Astrocyte (in vitro differentiated cells and primary cell): ENCODE measurements at regions not wholly inside any gene's neighbourhood (a gene's known extent, or its start where the extent isn't known, plus 50 kb on each side); places are given as distances from the start of the nearest gene placed in this dataset.

Source experiments
- DNase-seq: peaks from one replicate; pipeline ENCODE4 v3.0.0-alpha.2; 2010; ENCODE audit warnings: low read depth
- FAIRE-seq: peaks from 2 replicates; lab custom pipeline; 2011; peaks lifted over from hg19 to GRCh38; lab: Jason Lieb, UNC
- H2AFZ ChIP-seq: 2 replicates; pipeline ENCODE4 v1.6.0; 2012; ENCODE audit warnings: low read depth, low read length, inconsistent platforms
- H3K27ac ChIP-seq: 2 replicates; pipeline ENCODE4 v1.5.1; 2011; ENCODE audit warnings: low read depth, low read length, inconsistent platforms
- H3K27me3 ChIP-seq: 2 replicates; pipeline ENCODE4 v1.6.0; 2011; ENCODE audit warnings: low read length, inconsistent platforms; ENCODE audit not compliant: insufficient read depth
- H3K36me3 ChIP-seq: 2 replicates; pipeline ENCODE4 v1.5.1; 2011; ENCODE audit warnings: low read length, inconsistent platforms; ENCODE audit not compliant: insufficient read depth
- H3K4me1 ChIP-seq: 2 replicates; pipeline ENCODE4 v1.5.1; 2011; ENCODE audit warnings: low read length, inconsistent platforms; ENCODE audit not compliant: insufficient read depth
- H3K4me2 ChIP-seq: 2 replicates; pipeline ENCODE4 v1.6.0; 2012; ENCODE audit warnings: low read length, inconsistent platforms
- H3K4me3 ChIP-seq: 2 replicates; pipeline ENCODE4 v1.5.1; 2011; ENCODE audit warnings: low read depth, mild to moderate bottlenecking, low read length, inconsistent platforms; ENCODE audit not compliant: insufficient read depth
- H3K79me2 ChIP-seq: 2 replicates; pipeline ENCODE4 v1.6.0; 2012; ENCODE audit warnings: mild to moderate bottlenecking, low read length, inconsistent platforms; ENCODE audit not compliant: insufficient read depth
- H3K9ac ChIP-seq: 2 replicates; pipeline ENCODE4 v1.6.0; 2012; ENCODE audit warnings: mild to moderate bottlenecking, low read length, inconsistent platforms
- H3K9me3 ChIP-seq: 2 replicates; pipeline ENCODE4 v1.5.1; 2012; ENCODE audit warnings: low read depth, mild to moderate bottlenecking, low read length, inconsistent platforms; ENCODE audit not compliant: insufficient read depth
- H4K20me1 ChIP-seq: 2 replicates; pipeline ENCODE4 v1.6.0; 2012; ENCODE audit warnings: low read length, inconsistent platforms; ENCODE audit not compliant: insufficient read depth
- H3K27ac Mint-ChIP-seq: one replicate; pipeline ENCODE4 v1.8.0; 2021; ENCODE audit warnings: mild to moderate bottlenecking, mixed read lengths; ENCODE audit not compliant: unreplicated experiment
- H3K27me3 Mint-ChIP-seq: one replicate; pipeline ENCODE4 v1.8.0; 2021; ENCODE audit warnings: low read depth, mixed read lengths; ENCODE audit not compliant: unreplicated experiment
- H3K36me3 Mint-ChIP-seq: one replicate; pipeline ENCODE4 v1.8.0; 2021; ENCODE audit warnings: low read depth, mixed read lengths; ENCODE audit not compliant: unreplicated experiment
- H3K4me1 Mint-ChIP-seq: one replicate; pipeline ENCODE4 v1.8.0; 2021; ENCODE audit warnings: low read depth, mixed read lengths; ENCODE audit not compliant: unreplicated experiment
- H3K4me3 Mint-ChIP-seq: one replicate; pipeline ENCODE4 v1.8.0; 2021; ENCODE audit warnings: mild to moderate bottlenecking, moderate library complexity, mixed read lengths; ENCODE audit not compliant: unreplicated experiment
- H3K9me3 Mint-ChIP-seq: one replicate; pipeline ENCODE4 v1.8.0; 2021; ENCODE audit warnings: mild to moderate bottlenecking, mixed read lengths; ENCODE audit not compliant: unreplicated experiment
- CTCF ChIP-seq: IDR thresholded peaks from 2 replicates; pipeline ENCODE4 v1.5.1; 2011; ENCODE audit warnings: low read depth, mild to moderate bottlenecking, inconsistent platforms, low read length, moderate library complexity; ENCODE audit not compliant: insufficient read depth
- EZH2 ChIP-seq: IDR thresholded peaks from 2 replicates; pipeline ENCODE4 v1.6.1; 2012; ENCODE audit warnings: mild to moderate bottlenecking, low read length, inconsistent platforms; ENCODE audit not compliant: insufficient read depth

- Mint-ChIP-seq H3K9me3 (peaks cover 13% of the 10 kb centered on the region), H3K4me3 (no peak overlapping the region), H3K36me3 (no peaks in the 10 kb centered on the region), H3K27me3 (peaks cover 11% of the 10 kb centered on the region), H3K27ac (no peak overlapping the region), H3K4me1 (no peaks in the 10 kb centered on the region)
- Histone ChIP-seq H3K4me2 (no peak overlapping the region), H3K27ac (no peak overlapping the region), H3K36me3 (no peaks in the 10 kb centered on the region), H3K9ac (no peak overlapping the region), H3K9me3 (no peaks in the 10 kb centered on the region), H3K27me3 (no peaks in the 10 kb centered on the region), H2AFZ (no peak overlapping the region), H3K4me1 (no peaks in the 10 kb centered on the region), H3K4me3 (no peak overlapping the region), H3K79me2 (no peaks in the 10 kb centered on the region), H4K20me1 (no peaks in the 10 kb centered on the region)
- no peak for TF ChIP-seq CTCF
- no peak for DNase-seq
- no peak for FAIRE-seq
Measured at GRCh38 chr1:112297536-112297935, 98.5 kb upstream of the CTTNBP2NL start.

GRCh38 chr1:112298558-112298957 lies 97.5 kb upstream of the CTTNBP2NL start:
- Histone ChIP-seq H3K9ac (no peak overlapping the region), H3K36me3 (no peaks in the 10 kb centered on the region), H3K4me1 (no peaks in the 10 kb centered on the region), H3K79me2 (no peaks in the 10 kb centered on the region), H3K4me3 (no peak overlapping the region), H2AFZ (no peak overlapping the region), H3K27ac (no peak overlapping the region), H3K27me3 (no peaks in the 10 kb centered on the region), H3K4me2 (no peak overlapping the region), H4K20me1 (no peaks in the 10 kb centered on the region), H3K9me3 (no peaks in the 10 kb centered on the region)
- H3K9me3 Mint-ChIP-seq: peaks cover 13% of the 10 kb centered on the region
- no peak for FAIRE-seq
- H3K27ac Mint-ChIP-seq: no peak overlapping the region
- DNase-seq: no peak
- H3K4me1 Mint-ChIP-seq: no peaks in the 10 kb centered on the region
- peaks cover 11% of the 10 kb centered on the region for H3K27me3 Mint-ChIP-seq
- peak; percentile 51 for TF ChIP-seq CTCF
- no peak for TF ChIP-seq EZH2
- no peak overlapping the region for H3K4me3 Mint-ChIP-seq
- no peaks in the 10 kb centered on the region for H3K36me3 Mint-ChIP-seq

- no peak overlapping the region for H3K4me2 ChIP-seq
- no peaks in the 10 kb centered on the region for H3K9me3 ChIP-seq
- H4K20me1 ChIP-seq: no peaks in the 10 kb centered on the region
- FAIRE-seq (no peak), DNase-seq (no peak)
- H3K4me3 ChIP-seq: no peak overlapping the region
- H3K4me1 Mint-ChIP-seq: no peaks in the 10 kb centered on the region
- no peak overlapping the region for H3K27ac ChIP-seq
- H3K27ac Mint-ChIP-seq: no peak overlapping the region
- no peaks in the 10 kb centered on the region for H3K36me3 Mint-ChIP-seq
- peaks cover 31% of the 10 kb centered on the region for H3K27me3 Mint-ChIP-seq
- H2AFZ ChIP-seq: no peak overlapping the region
- no peaks in the 10 kb centered on the region for H3K4me1 ChIP-seq
- peaks cover 5% of the 10 kb centered on the region for H3K9me3 Mint-ChIP-seq
- TF ChIP-seq EZH2 (no peak), CTCF (no peak)
- no peak overlapping the region for H3K9ac ChIP-seq
- H3K79me2 ChIP-seq: no peaks in the 10 kb centered on the region
- H3K36me3 ChIP-seq: no peaks in the 10 kb centered on the region
- peaks cover 4% of the 10 kb centered on the region for H3K27me3 ChIP-seq
- H3K4me3 Mint-ChIP-seq: no peak overlapping the region
Measured at GRCh38 chr1:112304126-112304525, 91.9 kb upstream of the CTTNBP2NL start.
